ENCODE measurements at regions not wholly inside any gene's neighbourhood (a gene's known extent, or its start where the extent isn't known, plus 50 kb on each side); places are given as distances from the start of the nearest gene placed in this dataset.

GRCh38 chr16:52874042-52874441, 178.7 kb downstream of the CHD9NB start (continued):
- TF ChIP-seq ZNF462 (CRISPR knock-in tag; IDR thresholded peaks at IDR 0.05) (peak; percentile 77; the same call in 1 of the 2 replicates), EZH2 (IDR thresholded peaks at IDR 0.05; ENCODE audit: low read depth, unreplicated experiment) (no peak), ZNF331 (CRISPR knock-in tag; IDR thresholded peaks at IDR 0.05; ENCODE audit: low read depth) (no peak), NANOG (IDR thresholded peaks at IDR 0.05; ENCODE audit: borderline replicate concordance) (peak; percentile 56; the same call in 1 of the 2 replicates), REST (IDR thresholded peaks at IDR 0.05; ENCODE audit: unreplicated experiment) (no peak), ZNF114 (CRISPR knock-in tag; IDR thresholded peaks at IDR 0.05) (no peak), POLR2AphosphoS5 (IDR thresholded peaks at IDR 0.05; ENCODE audit: low read depth) (no peak)

Data from GM23338 (cell line).